HEK293 (cell line): ENCODE measurements at regions not wholly inside any gene's neighbourhood (a gene's known extent, or its start where the extent isn't known, plus 50 kb on each side); places are given as distances from the start of the nearest gene placed in this dataset.

Experiments
- CTCF ChIA-PET: fragments of 350-600 bp; formaldehyde crosslinking; extraction: SDS; loops from one replicate; lab custom pipeline; 2021; ENCODE audit warnings: antibody characterized with exemption; lab: Yijun Ruan, JAX
- POLR2A ChIA-PET: fragments of 300-600 bp; formaldehyde crosslinking; extraction: SDS; loops from one replicate; lab custom pipeline; 2020; ENCODE audit warnings: antibody characterized with exemption, inconsistent platforms; lab: Yijun Ruan, JAX
- H3K27ac ChIP-seq: fragments of 200-500 bp; sonication (Bioruptor generic); 2 replicates; pipeline ENCODE4 v1.5.1; 2014; ENCODE audit warnings: low read depth, low read length, control low read depth, inconsistent platforms; ENCODE audit errors: extremely low read depth
- H3K36me3 ChIP-seq, 2 experiments: fragments of 200-500 bp in 1 of 2; sonication (Bioruptor generic) in 1 of 2; 1 replicate in 1 of 2; 2 replicates in 1 of 2; pipeline ENCODE4 v1.5.1; 2014 to 2017; ENCODE audit warnings: inconsistent platforms in 2 of 2, low read length in 2 of 2; ENCODE audit not compliant: control insufficient read depth in 2 of 2, insufficient read depth in 1 of 2
- H3K4me1 ChIP-seq: fragments of 200-500 bp; sonication (Bioruptor generic); 2 replicates; pipeline ENCODE4 v1.5.1; 2014; ENCODE audit warnings: mild to moderate bottlenecking, low read length, inconsistent platforms; ENCODE audit not compliant: control insufficient read depth, insufficient read depth
- H3K4me3 ChIP-seq: 2 replicates; pipeline ENCODE4 v1.5.1; 2011; ENCODE audit warnings: low read depth, mild to moderate bottlenecking, control low read depth, low read length, moderate library complexity
- H3K9me3 ChIP-seq: fragments of 200-500 bp; sonication (Bioruptor generic); 2 replicates; pipeline ENCODE4 v1.5.1; 2014; ENCODE audit warnings: low read depth, low read length, inconsistent platforms; ENCODE audit not compliant: control insufficient read depth, insufficient read depth
- GLI4 ChIP-seq: fragments of 450-650 bp; formaldehyde crosslinking; IDR thresholded peaks from 2 replicates; pipeline ENCODE4 v1.5.1; 2016; ENCODE audit warnings: missing biosample characterization, missing genetic modification characterization
- HOXD13 ChIP-seq: sonication (generic); formaldehyde crosslinking; IDR thresholded peaks from 2 replicates; pipeline ENCODE4 v1.8.0; 2022; ENCODE audit warnings: missing genetic modification reagents, borderline replicate concordance
- SP7 ChIP-seq: fragments of 450-650 bp; formaldehyde crosslinking; IDR thresholded peaks from 2 replicates; pipeline ENCODE4 v1.5.1; 2016; ENCODE audit warnings: missing biosample characterization, missing genetic modification characterization
- ZFP69B ChIP-seq: fragments of 450-650 bp; formaldehyde crosslinking; IDR thresholded peaks from 2 replicates; pipeline ENCODE4 v1.5.1; 2016; ENCODE audit warnings: missing biosample characterization, missing genetic modification characterization
- ZNF157 ChIP-seq: fragments of 450-650 bp; formaldehyde crosslinking; IDR thresholded peaks from 2 replicates; pipeline ENCODE4 v1.5.1; 2016; ENCODE audit warnings: missing biosample characterization, missing genetic modification characterization
- ZNF175 ChIP-seq: fragments of 450-650 bp; formaldehyde crosslinking; IDR thresholded peaks from 2 replicates; pipeline ENCODE4 v1.5.1; 2016; ENCODE audit warnings: missing biosample characterization, missing genetic modification characterization
- ZNF23 ChIP-seq: fragments of 450-650 bp; formaldehyde crosslinking; IDR thresholded peaks from 2 replicates; pipeline ENCODE4 v1.5.1; 2016; ENCODE audit warnings: missing biosample characterization, missing genetic modification characterization, borderline replicate concordance
- ZNF274 ChIP-seq, 2 experiments: fragments of 200-500 bp in 1 of 2; fragments of 450-650 bp in 1 of 2; sonication (Bioruptor generic) in 1 of 2; formaldehyde crosslinking in 1 of 2; IDR thresholded peaks; 2 replicates each; pipeline versions ENCODE4 v1.5.1 to v1.6.1; 2014 to 2016; ENCODE audit warnings: borderline replicate concordance in 1 of 2, inconsistent platforms in 1 of 2, low read length in 1 of 2, missing biosample characterization in 1 of 2, missing genetic modification characterization in 1 of 2
- ZNF302 ChIP-seq: fragments of 450-650 bp; formaldehyde crosslinking; IDR thresholded peaks from 2 replicates; pipeline ENCODE4 v1.5.1; 2016; ENCODE audit warnings: missing biosample characterization, missing genetic modification characterization, low read depth
- ZNF366 ChIP-seq: fragments of 450-650 bp; formaldehyde crosslinking; conservative IDR thresholded peaks from 2 replicates; pipeline ENCODE4 v1.5.1; 2016; ENCODE audit warnings: missing biosample characterization, missing genetic modification characterization
- ZNF416 ChIP-seq: fragments of 450-650 bp; formaldehyde crosslinking; IDR thresholded peaks from 2 replicates; pipeline ENCODE4 v1.5.1; 2016; ENCODE audit warnings: missing biosample characterization, missing genetic modification characterization
- ZNF555 ChIP-seq: fragments of 450-650 bp; formaldehyde crosslinking; conservative IDR thresholded peaks from 2 replicates; pipeline ENCODE4 v1.5.1; 2017; ENCODE audit warnings: missing biosample characterization, mild to moderate bottlenecking, missing genetic modification characterization, inconsistent platforms
- ZNF571 ChIP-seq: fragments of 450-650 bp; formaldehyde crosslinking; IDR thresholded peaks from 2 replicates; pipeline ENCODE4 v1.5.0; 2017; ENCODE audit warnings: missing biosample characterization, missing genetic modification characterization
- ZNF670 ChIP-seq: fragments of 450-650 bp; formaldehyde crosslinking; IDR thresholded peaks from 2 replicates; pipeline ENCODE4 v1.5.1; 2016; ENCODE audit warnings: missing biosample characterization, missing genetic modification characterization, low read depth
- TF ChIP-seq, protein P1 (sequence below): fragments of 450-650 bp; formaldehyde crosslinking; IDR thresholded peaks from 2 replicates; pipeline ENCODE4 v1.5.1; 2016; ENCODE audit warnings: missing biosample characterization, missing genetic modification characterization
- TF ChIP-seq, protein P2 (sequence below): fragments of 450-650 bp; formaldehyde crosslinking; IDR thresholded peaks from 2 replicates; pipeline ENCODE4 v1.5.1; 2016; ENCODE audit warnings: missing biosample characterization, missing genetic modification characterization, low read depth
- TF ChIP-seq, protein P3 (sequence below): fragments of 450-650 bp; formaldehyde crosslinking; IDR thresholded peaks from 2 replicates; pipeline ENCODE4 v1.5.1; 2016; ENCODE audit warnings: missing biosample characterization, missing genetic modification characterization
- TF ChIP-seq, protein P4 (sequence below): fragments of 450-650 bp; formaldehyde crosslinking; IDR thresholded peaks from 2 replicates; pipeline ENCODE4 v1.5.1; 2016; ENCODE audit warnings: missing biosample characterization, missing genetic modification characterization, borderline replicate concordance

DNA sequence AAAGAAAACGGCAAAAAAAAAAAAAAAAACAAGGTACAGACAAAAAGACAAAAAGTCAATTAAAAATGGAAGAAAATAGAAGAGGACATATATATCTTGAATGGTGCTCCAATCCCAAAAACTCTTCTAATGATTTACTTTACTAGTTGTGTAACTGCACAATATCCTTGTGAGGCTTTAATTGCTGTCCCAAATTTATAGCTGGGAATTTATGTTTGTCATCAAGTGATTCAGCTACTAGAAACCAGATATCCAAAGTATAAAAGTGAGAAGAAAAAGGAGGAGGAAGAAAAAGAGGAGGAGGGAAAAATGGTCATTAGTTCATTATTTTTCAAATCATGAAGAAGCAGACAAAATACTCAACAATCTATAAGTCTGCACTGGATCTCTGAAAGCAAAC is 150.8 kb upstream of the ARPP21 start:
- Histone ChIP-seq H3K27ac (no peak overlapping the region), H3K9me3 (no peaks in the 10 kb centered on the region), H3K36me3 (no peaks in the 10 kb centered on the region), H3K4me3 (no peak overlapping the region), H3K4me1 (no peaks in the 10 kb centered on the region)
- POLR2A ChIA-PET: no interaction called here
- TF ChIP-seq ZNF571 (tag by site-specific recombination) (no peak), ZNF23 (tag by site-specific recombination) (no peak), ZNF274 (IDR thresholded peaks at IDR 0.05; ENCODE audit: low read length) (no peak), ZNF274 (tag by site-specific recombination; IDR thresholded peaks at IDR 0.05; ENCODE audit: borderline replicate concordance) (no peak), SP7 (no peak), ZNF175 (tag by site-specific recombination) (no peak)
- TF ChIP-seq, protein P1, sequence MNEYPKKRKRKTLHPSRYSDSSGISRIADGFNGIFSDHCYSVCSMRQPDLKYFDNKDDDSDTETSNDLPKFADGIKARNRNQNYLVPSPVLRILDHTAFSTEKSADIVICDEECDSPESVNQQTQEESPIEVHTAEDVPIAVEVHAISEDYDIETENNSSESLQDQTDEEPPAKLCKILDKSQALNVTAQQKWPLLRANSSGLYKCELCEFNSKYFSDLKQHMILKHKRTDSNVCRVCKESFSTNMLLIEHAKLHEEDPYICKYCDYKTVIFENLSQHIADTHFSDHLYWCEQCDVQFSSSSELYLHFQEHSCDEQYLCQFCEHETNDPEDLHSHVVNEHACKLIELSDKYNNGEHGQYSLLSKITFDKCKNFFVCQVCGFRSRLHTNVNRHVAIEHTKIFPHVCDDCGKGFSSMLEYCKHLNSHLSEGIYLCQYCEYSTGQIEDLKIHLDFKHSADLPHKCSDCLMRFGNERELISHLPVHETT: no peak
- TF ChIP-seq, protein P2, sequence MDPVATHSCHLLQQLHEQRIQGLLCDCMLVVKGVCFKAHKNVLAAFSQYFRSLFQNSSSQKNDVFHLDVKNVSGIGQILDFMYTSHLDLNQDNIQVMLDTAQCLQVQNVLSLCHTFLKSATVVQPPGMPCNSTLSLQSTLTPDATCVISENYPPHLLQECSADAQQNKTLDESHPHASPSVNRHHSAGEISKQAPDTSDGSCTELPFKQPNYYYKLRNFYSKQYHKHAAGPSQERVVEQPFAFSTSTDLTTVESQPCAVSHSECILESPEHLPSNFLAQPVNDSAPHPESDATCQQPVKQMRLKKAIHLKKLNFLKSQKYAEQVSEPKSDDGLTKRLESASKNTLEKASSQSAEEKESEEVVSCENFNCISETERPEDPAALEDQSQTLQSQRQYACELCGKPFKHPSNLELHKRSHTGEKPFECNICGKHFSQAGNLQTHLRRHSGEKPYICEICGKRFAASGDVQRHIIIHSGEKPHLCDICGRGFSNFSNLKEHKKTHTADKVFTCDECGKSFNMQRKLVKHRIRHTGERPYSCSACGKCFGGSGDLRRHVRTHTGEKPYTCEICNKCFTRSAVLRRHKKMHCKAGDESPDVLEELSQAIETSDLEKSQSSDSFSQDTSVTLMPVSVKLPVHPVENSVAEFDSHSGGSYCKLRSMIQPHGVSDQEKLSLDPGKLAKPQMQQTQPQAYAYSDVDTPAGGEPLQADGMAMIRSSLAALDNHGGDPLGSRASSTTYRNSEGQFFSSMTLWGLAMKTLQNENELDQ: no peak
- TF ChIP-seq, all 188 proteins: peak for 0
- CTCF ChIA-PET: no interaction called here

DNA sequence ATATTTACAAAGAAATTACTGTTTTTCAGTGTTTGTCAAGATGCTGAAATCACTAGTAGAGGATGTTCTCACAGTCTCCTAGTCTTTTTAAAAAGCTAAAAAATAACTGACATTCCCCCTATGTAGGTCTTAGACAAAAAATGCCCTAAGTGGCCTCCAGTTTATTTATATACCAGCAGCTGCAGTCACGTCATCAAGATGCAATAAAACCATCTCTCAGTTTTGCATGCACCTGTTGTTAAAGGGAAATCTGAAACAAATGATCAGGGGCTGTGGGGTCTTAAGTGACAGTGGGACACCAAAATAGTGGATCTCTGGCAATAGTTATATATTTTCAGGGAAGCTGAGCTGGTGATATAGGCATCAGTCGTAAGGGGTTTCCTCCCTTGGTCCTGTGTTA is 146.5 kb upstream of the ARPP21 start:
- ChIA-PET POLR2A (no interaction called here), CTCF (interaction anchor here (0.6 kb wide), 1 partner anchor 1684 kb away, joined by 4 read pairs; no protein-coding TSS in a partner anchor)
- Histone ChIP-seq H3K4me3 (no peak overlapping the region), H3K9me3 (no peaks in the 10 kb centered on the region), H3K36me3 (no peaks in the 10 kb centered on the region), H3K27ac (no peak overlapping the region), H3K4me1 (no peaks in the 10 kb centered on the region)
- TF ChIP-seq, protein P3, sequence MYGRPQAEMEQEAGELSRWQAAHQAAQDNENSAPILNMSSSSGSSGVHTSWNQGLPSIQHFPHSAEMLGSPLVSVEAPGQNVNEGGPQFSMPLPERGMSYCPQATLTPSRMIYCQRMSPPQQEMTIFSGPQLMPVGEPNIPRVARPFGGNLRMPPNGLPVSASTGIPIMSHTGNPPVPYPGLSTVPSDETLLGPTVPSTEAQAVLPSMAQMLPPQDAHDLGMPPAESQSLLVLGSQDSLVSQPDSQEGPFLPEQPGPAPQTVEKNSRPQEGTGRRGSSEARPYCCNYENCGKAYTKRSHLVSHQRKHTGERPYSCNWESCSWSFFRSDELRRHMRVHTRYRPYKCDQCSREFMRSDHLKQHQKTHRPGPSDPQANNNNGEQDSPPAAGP (tag by site-specific recombination): no peak
- TF ChIP-seq ZNF157 (no peak), GLI4 (tag by site-specific recombination) (no peak), ZFP69B (tag by site-specific recombination) (no peak), ZNF302 (tag by site-specific recombination) (no peak), ZNF555 (tag by site-specific recombination) (no peak), ZNF670 (tag by site-specific recombination) (no peak), ZNF416 (tag by site-specific recombination) (no peak), HOXD13 (no peak), ZNF366 (tag by site-specific recombination) (no peak)
- TF ChIP-seq, protein P4, sequence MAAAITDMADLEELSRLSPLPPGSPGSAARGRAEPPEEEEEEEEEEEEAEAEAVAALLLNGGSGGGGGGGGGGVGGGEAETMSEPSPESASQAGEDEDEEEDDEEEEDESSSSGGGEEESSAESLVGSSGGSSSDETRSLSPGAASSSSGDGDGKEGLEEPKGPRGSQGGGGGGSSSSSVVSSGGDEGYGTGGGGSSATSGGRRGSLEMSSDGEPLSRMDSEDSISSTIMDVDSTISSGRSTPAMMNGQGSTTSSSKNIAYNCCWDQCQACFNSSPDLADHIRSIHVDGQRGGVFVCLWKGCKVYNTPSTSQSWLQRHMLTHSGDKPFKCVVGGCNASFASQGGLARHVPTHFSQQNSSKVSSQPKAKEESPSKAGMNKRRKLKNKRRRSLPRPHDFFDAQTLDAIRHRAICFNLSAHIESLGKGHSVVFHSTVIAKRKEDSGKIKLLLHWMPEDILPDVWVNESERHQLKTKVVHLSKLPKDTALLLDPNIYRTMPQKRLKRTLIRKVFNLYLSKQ: no peak
